BLaER1 treated with 17β-estradiol and CSF1 and Interleukin-3, amounts not matched to agents 10 nM and 100 nM (cell line): ENCODE measurements at regions not wholly inside any gene's neighbourhood (a gene's known extent, or its start where the extent isn't known, plus 50 kb on each side); places are given as distances from the start of the nearest gene placed in this dataset.
"Not testable (repeated sequence)": the region's sequence is repeated elsewhere in the genome, so short reads cannot be mapped to it uniquely, and the experiment has no call there.

Experiments
- H3K27ac ChIP-seq, 11 experiments: shearing (Covaris generic); formaldehyde crosslinking; 2 replicates each; pipeline ENCODE4 v1.8.1; 2022
- H3K27me3 ChIP-seq, 11 experiments: shearing (Covaris generic); formaldehyde crosslinking; 2 replicates each; pipeline ENCODE4 v1.8.1; 2022
- H3K36me3 ChIP-seq, 11 experiments: shearing (Covaris generic); formaldehyde crosslinking; 2 replicates each; pipeline ENCODE4 v1.8.1; 2022
- H3K4me1 ChIP-seq, 10 experiments: shearing (Covaris generic); formaldehyde crosslinking; 2 replicates each; pipeline ENCODE4 v1.8.1; 2022
- H3K4me2 ChIP-seq, 11 experiments: shearing (Covaris generic); formaldehyde crosslinking; 2 replicates each; pipeline ENCODE4 v1.8.1; 2022
- H3K4me3 ChIP-seq, 10 experiments: shearing (Covaris generic); formaldehyde crosslinking; 2 replicates each; pipeline ENCODE4 v1.8.1; 2022
- H3K9ac ChIP-seq, 11 experiments: shearing (Covaris generic); formaldehyde crosslinking; 2 replicates each; pipeline ENCODE4 v1.8.1; 2022
- H3K9me3 ChIP-seq, 11 experiments: shearing (Covaris generic); formaldehyde crosslinking; replicated peaks in 1 of 11; 2 replicates each; pipeline ENCODE4 v1.8.1; 2022
- H4K20me1 ChIP-seq, 11 experiments: shearing (Covaris generic); formaldehyde crosslinking; 2 replicates each; pipeline ENCODE4 v1.8.1; 2022
- Cebpa-rat ChIP-seq, 11 experiments: shearing (Covaris generic); IDR thresholded peaks; 2 replicates each; pipeline ENCODE4 v1.8.1; 2022

DNA sequence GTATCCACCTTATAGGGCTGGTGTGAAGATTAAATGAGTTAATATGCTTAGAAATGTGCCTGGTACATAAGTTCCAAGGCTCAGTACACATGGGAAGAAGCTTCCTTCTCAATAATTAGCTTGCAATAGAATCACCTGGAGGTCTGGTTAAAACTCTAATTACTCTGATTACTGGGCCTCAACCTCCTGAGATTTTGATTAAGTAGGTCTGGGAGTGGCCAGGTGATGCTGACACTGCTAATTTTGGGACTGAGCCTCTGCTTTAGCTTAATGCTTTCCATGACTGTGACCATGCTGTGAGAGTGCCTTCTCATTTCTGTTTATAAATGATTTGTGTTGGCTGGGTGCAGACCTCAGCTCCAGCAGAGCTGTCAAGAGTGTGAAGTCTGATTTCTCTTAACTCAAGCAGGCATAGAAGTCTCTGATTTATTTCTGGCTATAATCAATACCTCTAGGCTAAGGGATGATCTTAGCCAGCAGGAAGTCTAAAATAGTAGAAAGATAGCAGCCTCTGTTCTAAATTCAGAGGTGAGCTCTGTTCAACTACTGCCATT is 85.3 kb upstream of the ZNF608 start:
- peak overlapping the region in 6 of 11 experiments; percentile 22 to 54 (median 34); a peak in 5 of 22 replicates for H3K27ac ChIP-seq
- H4K20me1 ChIP-seq, result no peaks in the 10 kb centered on the region
- H3K36me3 ChIP-seq, result no peaks in the 10 kb centered on the region
- H3K4me1 ChIP-seq, result peaks cover 8 to 29% (median 23%) of the 10 kb centered on the region in 10 experiments
- no peaks in the 10 kb centered on the region for H3K27me3 ChIP-seq
- H3K9me3 ChIP-seq, result peaks cover 37 to 62% (median 51%) of the 10 kb centered on the region in 11 experiments
- no peak overlapping the region for H3K9ac ChIP-seq
- peak overlapping the region in 1 of 10 experiments; percentile 10; a peak in 1 of 20 replicates for H3K4me3 ChIP-seq
- H3K4me2 ChIP-seq, result peak overlapping the region in 5 of 11 experiments; percentile 4 to 46 (median 35); a peak in 3 of 22 replicates
- TF ChIP-seq Cebpa-rat (IDR thresholded peaks at IDR 0.05), result no peak

DNA sequence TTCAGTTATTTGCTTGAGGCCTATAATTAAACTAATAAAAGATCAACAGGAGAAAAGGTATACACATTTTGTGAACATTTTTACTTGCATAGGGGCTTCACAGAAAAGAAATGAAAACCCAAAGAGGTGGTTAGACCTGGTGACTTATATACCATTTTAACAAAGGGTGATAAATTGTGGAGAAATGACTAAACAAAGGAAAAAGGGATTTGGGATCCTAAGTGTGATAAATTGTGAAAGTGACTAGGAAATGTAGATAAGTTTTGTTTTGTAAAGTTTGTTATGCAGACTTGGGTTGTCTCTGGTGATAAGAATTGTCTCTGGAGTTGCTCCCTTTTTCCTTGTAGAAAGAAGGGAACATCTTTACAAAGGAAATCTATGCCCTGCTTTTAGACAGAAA is 86.1 kb upstream of the ZNF608 start:
- H3K27me3 ChIP-seq, result no peaks in the 10 kb centered on the region
- peaks cover 8 to 29% (median 23%) of the 10 kb centered on the region in 10 experiments for H3K4me1 ChIP-seq
- no peak for TF ChIP-seq Cebpa-rat (IDR thresholded peaks at IDR 0.05)
- peaks cover 37 to 65% (median 51%) of the 10 kb centered on the region in 11 experiments for H3K9me3 ChIP-seq
- no peaks in the 10 kb centered on the region for H4K20me1 ChIP-seq
- H3K27ac ChIP-seq, result peak overlapping the region in 8 of 11 experiments; percentile 22 to 54 (median 34); a peak in 8 of 22 replicates
- peak overlapping the region in 3 of 10 experiments; percentile 10 to 28 (median 25); a peak in 2 of 20 replicates for H3K4me3 ChIP-seq
- H3K36me3 ChIP-seq, result no peaks in the 10 kb centered on the region
- H3K9ac ChIP-seq, result no peak overlapping the region
- H3K4me2 ChIP-seq, result peak overlapping the region in 10 of 11 experiments; percentile 2 to 46 (median 28); a peak in 18 of 22 replicates

DNA sequence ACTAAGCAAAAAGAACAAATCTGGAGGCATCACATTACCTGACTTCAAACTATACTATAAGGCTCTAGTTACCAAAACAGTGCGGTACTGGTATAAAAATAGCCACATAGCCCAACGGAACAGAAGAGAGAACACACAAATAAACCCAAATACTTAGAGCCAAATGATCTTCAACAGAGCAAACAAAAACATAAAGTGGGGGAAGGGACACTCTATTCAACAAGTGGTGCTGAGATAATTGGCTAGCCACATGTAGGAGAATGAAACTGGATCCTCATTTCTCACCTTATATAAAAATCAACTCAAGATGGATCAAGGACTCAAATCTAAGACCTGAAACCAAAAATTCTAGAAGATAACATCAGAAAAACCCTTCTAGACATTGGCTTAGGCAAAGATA is 89.9 kb upstream of the ZNF608 start:
- H3K9ac ChIP-seq, H3K27me3 ChIP-seq, H3K27ac ChIP-seq, H4K20me1 ChIP-seq, H3K4me2 ChIP-seq, H3K4me3 ChIP-seq, H3K36me3 ChIP-seq: not testable (repeated sequence)
- H3K4me1 ChIP-seq, result peaks cover 8 to 22% (median 18%) of the 10 kb centered on the region in 10 experiments
- H3K9me3 ChIP-seq, result peaks cover 35 to 54% (median 45%) of the 10 kb centered on the region in 11 experiments

DNA sequence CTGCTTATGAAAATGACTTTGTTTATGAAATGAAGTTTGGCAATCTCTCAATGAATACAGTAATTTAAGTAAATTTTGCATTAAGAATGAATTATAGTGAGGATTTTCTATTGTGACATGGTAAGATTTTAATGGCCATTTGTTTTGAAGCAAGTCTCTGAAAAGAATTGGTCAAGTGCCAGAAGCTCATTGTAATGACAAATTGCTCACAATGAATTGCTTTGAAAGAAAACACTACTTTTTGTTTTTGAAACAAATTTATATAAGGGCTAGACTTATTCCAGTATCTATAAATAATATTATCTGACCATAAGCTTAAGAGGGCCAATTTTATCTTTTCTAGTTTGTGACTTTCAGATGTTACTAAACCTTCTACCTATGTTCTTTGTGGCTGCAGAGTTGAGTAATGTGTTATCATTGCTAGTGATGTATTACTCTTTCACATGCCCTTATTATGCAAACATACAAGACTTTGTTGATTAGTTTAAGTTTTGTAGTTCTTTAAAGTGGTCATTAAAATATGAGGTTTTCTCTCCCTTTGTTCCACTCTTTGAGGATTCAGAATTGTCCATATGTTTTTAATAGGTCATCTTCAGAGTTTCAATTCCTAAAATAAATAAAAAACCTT is 93.0 kb upstream of the ZNF608 start:
- H3K27ac ChIP-seq, result no peak overlapping the region
- no peaks in the 10 kb centered on the region for H4K20me1 ChIP-seq
- TF ChIP-seq Cebpa-rat (IDR thresholded peaks at IDR 0.05), result no peak

DNA sequence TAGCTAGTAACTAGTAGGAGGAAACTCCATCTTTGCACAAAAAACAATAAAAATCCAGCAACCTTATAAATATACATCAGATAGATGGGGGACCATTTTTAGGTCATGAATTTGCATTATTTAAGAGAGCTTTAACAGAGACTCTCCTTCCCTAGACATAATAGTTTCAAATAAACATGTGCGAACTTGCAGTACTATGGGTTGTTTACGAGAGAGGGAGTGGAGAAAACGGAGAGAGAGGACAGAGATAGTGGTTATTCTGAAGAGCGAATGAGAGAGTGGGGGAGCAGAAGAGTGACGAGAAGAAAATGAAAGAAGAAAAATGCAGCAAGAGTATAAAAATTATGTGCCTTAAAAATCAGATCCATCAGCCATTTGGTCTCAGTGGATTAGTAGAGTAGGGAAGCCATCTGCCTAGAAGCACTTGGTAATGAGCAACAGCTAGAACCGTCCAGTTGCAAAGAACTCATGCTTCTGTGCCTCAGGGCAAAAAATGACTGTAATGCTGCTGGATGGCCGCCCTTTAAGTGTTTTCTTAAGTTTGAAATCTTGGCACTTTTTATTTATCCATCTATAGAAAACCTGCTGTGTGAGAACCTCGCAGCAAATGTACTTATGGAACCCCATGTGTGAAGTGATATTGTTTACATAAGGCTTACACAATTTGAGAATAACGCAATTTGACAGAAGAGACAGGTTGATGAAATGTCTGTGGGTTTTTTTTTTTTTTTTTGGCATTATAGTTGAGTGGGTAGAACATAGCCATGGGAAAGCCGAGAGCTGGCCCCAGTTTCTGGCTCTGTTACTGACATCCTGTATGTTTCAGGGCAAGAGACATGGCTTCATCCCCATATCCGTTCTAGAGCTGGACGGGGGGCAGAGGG is 95.6 kb upstream of the ZNF608 start:
- H3K36me3 ChIP-seq, result no peaks in the 10 kb centered on the region
- TF ChIP-seq Cebpa-rat (IDR thresholded peaks at IDR 0.05), result no peak
- H3K9ac ChIP-seq, result no peak overlapping the region
- no peaks in the 10 kb centered on the region for H3K4me1 ChIP-seq
- no peaks in the 10 kb centered on the region for H4K20me1 ChIP-seq
- H3K27me3 ChIP-seq, result no peaks in the 10 kb centered on the region
- no peak overlapping the region for H3K4me3 ChIP-seq
- peaks cover 0 to 17% (median 9%) of the 10 kb centered on the region in 11 experiments; a peak in 9 of 22 replicates for H3K9me3 ChIP-seq
- no peak overlapping the region for H3K27ac ChIP-seq
- H3K4me2 ChIP-seq, result no peak overlapping the region

More for the DNA sequence above, 93.0 kb upstream of the ZNF608 start:
- H3K4me2 ChIP-seq, result no peak overlapping the region
- H3K27me3 ChIP-seq, result no peaks in the 10 kb centered on the region
- H3K9ac ChIP-seq, result no peak overlapping the region
- no peak overlapping the region for H3K4me3 ChIP-seq
- H3K9me3 ChIP-seq, result peaks cover 6 to 31% (median 18%) of the 10 kb centered on the region in 11 experiments; a peak in 20 of 22 replicates
- H3K4me1 ChIP-seq, result no peaks in the 10 kb centered on the region
- H3K36me3 ChIP-seq, result no peaks in the 10 kb centered on the region

DNA sequence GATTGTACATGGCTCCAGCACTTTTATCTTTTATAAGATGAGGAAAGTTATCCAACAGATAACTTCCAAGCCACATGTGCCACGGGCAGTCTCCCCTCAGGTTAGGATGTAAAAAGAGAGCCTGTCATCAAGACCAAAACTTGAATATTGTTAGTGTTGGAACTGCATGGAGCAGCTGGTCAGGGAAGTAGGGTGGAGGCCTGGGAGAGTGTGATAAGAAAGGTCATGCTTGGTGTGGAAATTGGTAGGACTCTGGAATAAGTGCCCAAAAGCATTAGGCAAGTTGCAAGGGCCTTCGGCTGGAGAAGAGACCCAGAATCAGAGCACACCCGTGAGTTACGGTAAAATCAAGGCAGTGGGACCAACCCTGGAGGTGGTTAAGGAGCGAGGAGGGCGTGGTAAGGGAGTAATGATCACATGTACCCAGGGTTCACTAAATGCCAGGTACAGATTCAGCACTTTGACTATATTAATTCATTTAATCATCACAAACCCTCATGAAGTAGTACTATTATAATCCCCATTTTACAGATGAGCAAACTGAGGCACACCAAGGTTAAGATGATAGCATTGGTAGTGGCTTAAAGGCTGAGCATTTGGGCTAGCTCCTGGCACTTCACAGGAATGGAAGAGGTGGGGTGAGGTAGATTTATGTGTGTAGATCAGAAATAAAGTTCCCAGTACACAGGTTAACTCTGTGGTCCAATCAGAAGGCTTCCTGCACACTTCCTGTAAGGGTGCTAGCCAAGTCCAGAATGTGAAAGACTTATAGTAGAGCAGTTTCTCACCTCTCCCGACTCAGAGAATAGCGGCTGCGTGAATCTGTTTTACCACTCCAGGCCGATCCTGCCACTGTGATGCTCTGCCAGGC is 96.5 kb upstream of the ZNF608 start:
- no peaks in the 10 kb centered on the region for H4K20me1 ChIP-seq
- H3K4me3 ChIP-seq, result no peak overlapping the region
- no peak overlapping the region for H3K27ac ChIP-seq
- no peak for TF ChIP-seq Cebpa-rat (IDR thresholded peaks at IDR 0.05)
- no peak overlapping the region for H3K9ac ChIP-seq
- no peak overlapping the region for H3K4me2 ChIP-seq
- H3K36me3 ChIP-seq, result no peaks in the 10 kb centered on the region
- peaks cover 0 to 18% (median 9%) of the 10 kb centered on the region in 11 experiments; a peak in 9 of 22 replicates for H3K9me3 ChIP-seq
- H3K4me1 ChIP-seq, result no peaks in the 10 kb centered on the region
- H3K27me3 ChIP-seq, result no peaks in the 10 kb centered on the region

DNA sequence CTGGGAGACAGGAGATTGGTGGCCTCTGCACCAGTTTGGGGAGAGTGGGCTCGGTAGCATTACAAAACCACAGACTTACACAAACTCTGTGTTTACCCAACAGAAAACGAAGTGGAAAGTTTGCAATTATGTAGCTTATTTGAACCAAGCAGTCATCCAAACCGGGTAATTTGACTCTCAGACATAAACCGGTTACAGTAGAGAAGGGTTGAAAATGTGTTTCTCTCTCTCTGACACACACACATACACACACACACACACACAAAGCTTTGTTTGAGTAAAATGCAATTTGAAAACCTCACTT is 97.1 kb upstream of the ZNF608 start:
- Histone ChIP-seq H3K27ac (no peak overlapping the region), H3K4me1 (no peaks in the 10 kb centered on the region), H3K36me3 (no peaks in the 10 kb centered on the region), H3K9ac (no peak overlapping the region), H3K9me3 (peaks cover 0 to 18% (median 9%) of the 10 kb centered on the region in 11 experiments; a peak in 9 of 22 replicates), H3K27me3 (no peaks in the 10 kb centered on the region), H3K4me2 (no peak overlapping the region), H4K20me1 (no peaks in the 10 kb centered on the region), H3K4me3 (no peak overlapping the region)
- no peak for TF ChIP-seq Cebpa-rat (IDR thresholded peaks at IDR 0.05)

DNA sequence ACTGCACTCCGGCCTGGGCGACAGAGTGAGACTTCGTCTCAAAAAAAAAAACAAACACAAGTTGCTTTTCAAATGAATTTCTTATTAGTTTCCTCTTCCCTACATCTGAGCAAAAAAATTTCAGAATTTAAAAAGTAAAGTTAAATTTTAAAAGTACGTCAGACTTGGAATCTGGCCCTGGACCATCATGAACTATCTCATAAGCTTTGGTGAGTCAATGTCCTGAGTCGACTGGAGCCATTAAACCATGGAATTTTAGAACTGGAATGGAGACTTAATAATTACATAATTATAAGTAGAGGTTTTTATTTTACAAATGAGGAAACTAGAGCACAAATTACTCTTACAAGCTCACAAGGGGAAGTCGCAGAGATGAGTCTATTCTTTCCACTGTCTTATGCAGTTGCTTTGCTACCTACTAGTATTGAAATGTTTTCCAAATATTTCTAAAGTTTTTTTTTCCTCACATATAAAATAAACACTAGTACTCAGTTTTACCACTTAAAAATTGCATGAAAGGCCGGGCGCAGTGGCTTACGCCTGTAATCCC is 98.0 kb upstream of the ZNF608 start:
- peaks cover 0 to 18% (median 9%) of the 10 kb centered on the region in 11 experiments; a peak in 9 of 22 replicates for H3K9me3 ChIP-seq
- no peaks in the 10 kb centered on the region for H4K20me1 ChIP-seq
- no peak overlapping the region for H3K4me3 ChIP-seq
- H3K4me1 ChIP-seq, result peaks cover 0 to 7% (median 0%) of the 10 kb centered on the region in 10 experiments; a peak in 4 of 20 replicates
- no peaks in the 10 kb centered on the region for H3K27me3 ChIP-seq
- no peaks in the 10 kb centered on the region for H3K36me3 ChIP-seq
- no peak overlapping the region for H3K27ac ChIP-seq
- no peak overlapping the region for H3K9ac ChIP-seq
- no peak overlapping the region for H3K4me2 ChIP-seq
- TF ChIP-seq Cebpa-rat (IDR thresholded peaks at IDR 0.05), result no peak
